Heart left ventricle (tissue), 16 donors: ENCODE measurements at regions not wholly inside any gene's neighbourhood (a gene's known extent, or its start where the extent isn't known, plus 50 kb on each side); places are given as distances from the start of the nearest gene placed in this dataset.

ENCODE experiments used
- ATAC-seq, 4 donors: fragments of 200-7000 bp; cut with Tn5 transposase; one replicate each; pipeline ENCODE4 v1.9.1; 2020 to 2022; ENCODE audit warnings: moderate library complexity in 4 of 4, mild to moderate bottlenecking in 3 of 4, moderate number of reproducible peaks in 1 of 4
- DNase-seq, 5 donors: peaks; one replicate each; pipeline ENCODE4 v3.0.0-alpha.2; 2020
- H3K27ac ChIP-seq, 12 donors: fragments of 200-600 bp; sonication (generic) in 4 of 12; one replicate each; pipeline versions ENCODE4 v1.5.0 to v1.8.0; 2016 to 2022; ENCODE audit warnings: mild to moderate bottlenecking in 2 of 12
- H3K27me3 ChIP-seq, 9 donors: fragments of 200-600 bp; sonication (generic) in 2 of 9; one replicate each; pipeline versions ENCODE4 v1.5.1 to v1.8.0; 2016 to 2022; ENCODE audit warnings: mild to moderate bottlenecking in 3 of 9
- H3K36me3 ChIP-seq, 9 donors: fragments of 200-600 bp; sonication (generic) in 2 of 9; one replicate each; pipeline versions ENCODE4 v1.5.0 to v1.8.0; 2018 to 2022; ENCODE audit warnings: mild to moderate bottlenecking in 2 of 9
- H3K4me1 ChIP-seq, 12 donors: fragments of 200-600 bp; sonication (generic) in 4 of 12; one replicate each; pipeline versions ENCODE4 v1.5.0 to v1.8.0; 2016 to 2022; ENCODE audit warnings: mild to moderate bottlenecking in 3 of 12
- H3K4me3 ChIP-seq, 12 donors: fragments of 200-600 bp; sonication (generic) in 4 of 12; one replicate each; pipeline versions ENCODE4 v1.5.0 to v1.8.0; 2017 to 2022; ENCODE audit warnings: mild to moderate bottlenecking in 9 of 12, moderate library complexity in 4 of 12
- H3K9me3 ChIP-seq, 12 donors: fragments of 200-600 bp; sonication (generic) in 4 of 12; one replicate each; pipeline versions ENCODE4 v1.5.0 to v1.8.0; 2016 to 2022; ENCODE audit warnings: mild to moderate bottlenecking in 1 of 12
- CTCF ChIP-seq, 12 donors: fragments of 200-600 bp; sonication (generic) in 4 of 12; IDR thresholded peaks; one replicate each; pipeline versions ENCODE4 v1.5.0 to v1.8.0; 2018 to 2022; ENCODE audit warnings: antibody characterized with exemption in 12 of 12, mild to moderate bottlenecking in 5 of 12
- POLR2A ChIP-seq, 2 donors: fragments of 450-650 bp; IDR thresholded peaks; one replicate each; pipeline ENCODE4 v1.6.1; 2017; ENCODE audit warnings: antibody characterized with exemption in 2 of 2, mild to moderate bottlenecking in 2 of 2, moderate library complexity in 2 of 2
- WGBS, 4 donors: extraction: QIAGEN DNeasy Blood & Tissue Kit in 2 of 4; methylation state at CpG; one replicate each; pipeline versions ENCODE4 v1.1.5 to v1.1.7; 2013 to 2018; 5-methylcytosine and 5-hydroxymethylcytosine counted together
- intact Hi-C, 10 donors: fragments of 100-400 bp; cut with DNase I; formaldehyde crosslinking; loops; one replicate each; pipeline versions ENCODE4 v1.11.1 to v1.14.2; 2022
- donor health status: ischemic (EF 13 %, LVEDD 7.1; RV severe dilation, severe dysfunction).
- donor health status: healthy with polysubstance abuse.
- donor health status: DM: no; HTN: yes; CAD: no.
- donor health status: DM: no; HTN: no; CAD: no.
- donor health status: ischemic (EF 25% LVEDD 6.9; RV normal size, moderate dysfunction).
- donor health status: ischemic (EF 25% LVEDD 5.7; RV mildly dilated, moderate dysfunction).
- donor health status: healthy.
- donor health status: DM: yes; HTN: yes; CAD: no.
- donor health status: ischemic (EF 35%, LVEDD 5.7; RV mildly dilated, moderate dysfunction).
- donor health status: nonischemic (EF 11% LVEDD 7.7; RV severe dilation, severe dysfunction).
- donor health status: DM: yes; HTN: yes; CAD: no.
- donor health status: PGD.
- donor health status: ischemic (EF 29% LVEDD 5.4; RV normal size, mild dysfunction).
- donor health status: nonischemic (EF 23%, LVEDD 6.1; RV moderate dilation, normal function).

GRCh38 chr18:73552171-73552570, 595.5 kb downstream of the FBXO15 start:
- H3K4me1 ChIP-seq: no peaks in the 10 kb centered on the region
- peaks cover 0 to 6% (median 0%) of the 10 kb centered on the region in 12 donors for H3K9me3 ChIP-seq
- no peak for DNase-seq
- H3K36me3 ChIP-seq: no peaks in the 10 kb centered on the region
- H3K4me3 ChIP-seq: no peak overlapping the region
- H3K27ac ChIP-seq: no peak overlapping the region
- ATAC-seq: no peak
- intact Hi-C loops: no loop called here
- no peaks in the 10 kb centered on the region for H3K27me3 ChIP-seq
- 69 to 73% (median 72%) methylated on average over 5 of the region's 5 CpGs for WGBS, 4 donors
- TF ChIP-seq CTCF (IDR thresholded peaks at IDR 0.05) (no peak), POLR2A (IDR thresholded peaks at IDR 0.05) (no peak)

DNA sequence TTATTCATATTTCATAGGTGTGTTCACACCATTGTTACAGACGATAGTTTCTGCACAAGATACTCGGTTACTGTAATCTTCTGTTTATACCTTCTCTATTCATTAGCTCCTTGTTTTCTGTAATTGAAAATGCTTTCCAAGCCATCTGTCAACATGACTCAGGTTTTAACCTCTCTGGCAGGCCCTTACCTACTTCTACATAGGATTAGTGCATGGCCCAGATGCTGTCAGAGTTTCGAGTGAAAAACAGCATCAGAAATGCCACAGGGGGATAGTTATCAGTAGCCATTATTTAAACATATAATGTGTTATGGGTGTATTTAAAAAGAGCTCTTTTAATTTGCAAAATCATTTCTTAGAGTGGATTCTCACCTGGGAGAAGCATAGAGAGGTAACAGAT, 596.4 kb downstream of the FBXO15 start:
- Histone ChIP-seq H3K4me1 (no peaks in the 10 kb centered on the region), H3K36me3 (no peaks in the 10 kb centered on the region), H3K27ac (no peak overlapping the region), H3K9me3 (peaks cover 0 to 6% (median 0%) of the 10 kb centered on the region in 12 donors), H3K4me3 (no peak overlapping the region), H3K27me3 (no peaks in the 10 kb centered on the region)
- ATAC-seq (no peak), DNase-seq (no peak)
- no peak for TF ChIP-seq POLR2A (IDR thresholded peaks at IDR 0.05)
- no peak for TF ChIP-seq CTCF (IDR thresholded peaks at IDR 0.05)
- 87 to 92% (median 89%) methylated on average over 3 of the region's 3 CpGs for WGBS, 4 donors
- intact Hi-C loops: no loop called here

DNA sequence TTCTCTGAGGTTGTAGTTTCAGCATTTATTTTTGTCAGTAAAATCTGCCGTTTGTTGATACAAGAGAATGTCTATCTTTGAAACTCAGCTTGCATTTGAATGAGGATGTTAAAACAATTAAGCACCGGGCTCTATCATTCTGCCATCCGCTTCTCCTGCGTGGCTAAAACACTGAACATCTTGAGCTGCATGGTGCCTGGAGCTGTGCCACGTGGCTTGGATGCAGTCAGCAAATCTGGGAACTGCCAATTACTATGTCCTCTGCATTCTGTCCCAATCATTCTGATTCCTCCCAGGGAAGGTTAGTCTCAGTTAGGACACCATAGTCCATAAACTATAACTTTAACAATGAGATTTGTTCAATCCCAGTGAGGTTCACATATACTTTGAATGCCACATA, 598.4 kb downstream of the FBXO15 start:
- Histone ChIP-seq H3K9me3 (no peaks in the 10 kb centered on the region), H3K36me3 (no peaks in the 10 kb centered on the region), H3K4me3 (no peak overlapping the region), H3K27me3 (no peaks in the 10 kb centered on the region), H3K4me1 (no peaks in the 10 kb centered on the region), H3K27ac (no peak overlapping the region)
- ATAC-seq: no peak
- TF ChIP-seq POLR2A (IDR thresholded peaks at IDR 0.05) (no peak), CTCF (IDR thresholded peaks at IDR 0.05) (no peak)
- WGBS, 4 donors: 41 to 54% (median 43%) methylated on average over 5 of the region's 5 CpGs
- DNase-seq: no peak
- intact Hi-C loops: no loop called here

GRCh38 chr18:73545472-73545871, 602.2 kb downstream of the FBXO15 start:
- H3K9me3 ChIP-seq: peaks cover 0 to 3% (median 0%) of the 10 kb centered on the region in 12 donors
- 0 to 97% (median 49%) methylated on average over 1 of the region's 1 CpG for WGBS, 4 donors
- H3K4me3 ChIP-seq: no peak overlapping the region

More at GRCh38 chr18:73545472-73545871, 602.2 kb downstream of the FBXO15 start:
- DNase-seq: no peak
- ATAC-seq: no peak
- intact Hi-C loops: no loop called here
- Histone ChIP-seq H3K36me3 (no peaks in the 10 kb centered on the region), H3K27me3 (no peaks in the 10 kb centered on the region), H3K4me1 (no peaks in the 10 kb centered on the region), H3K27ac (no peak overlapping the region)
- TF ChIP-seq CTCF (IDR thresholded peaks at IDR 0.05): no peak
- no peak for TF ChIP-seq POLR2A (IDR thresholded peaks at IDR 0.05)
